Activated CD8-positive, alpha-beta memory T cell treated with anti-CD3 and anti-CD28 coated beads, Interleukin-2, amount 50 U/mL, for 48 hours (primary cell): ENCODE measurements at regions not wholly inside any gene's neighbourhood (a gene's known extent, or its start where the extent isn't known, plus 50 kb on each side); places are given as distances from the start of the nearest gene placed in this dataset.
A peak's percentile ranks its signal among the peaks of the same experiment; 100 is the strongest.

Experiments
- DNase-seq: peaks from one replicate; pipeline ENCODE4 v3.0.0-alpha.2; 2020

GRCh38 chr3:188046561-188047211 lies 107.3 kb upstream of the LPP start:
- no peak for DNase-seq

- DNase-seq = no peak
These were observed 106.4 kb upstream of the LPP start for GRCh38 chr3:188047536-188047935.

- DNase-seq = peak; percentile 60
These were observed 104.1 kb upstream of the LPP start for GRCh38 chr3:188049606-188050530.

GRCh38 chr3:188051801-188052168 lies 102.2 kb upstream of the LPP start:
- no peak for DNase-seq

- DNase-seq = no peak
These were observed 101.6 kb upstream of the LPP start for GRCh38 chr3:188052169-188053035.

- no peak for DNase-seq
These were observed 101.0 kb upstream of the LPP start for GRCh38 chr3:188053036-188053340.

GRCh38 chr3:188053710-188054380 lies 100.1 kb upstream of the LPP start:
- no peak for DNase-seq

- DNase-seq = no peak
These were observed 99.4 kb upstream of the LPP start for GRCh38 chr3:188054541-188054940.

- no peak for DNase-seq
These were observed 98.6 kb upstream of the LPP start for GRCh38 chr3:188055388-188055787.

GRCh38 chr3:188057124-188057523 lies 96.8 kb upstream of the LPP start:
- no peak for DNase-seq

GRCh38 chr3:188058569-188059184 lies 95.3 kb upstream of the LPP start:
- DNase-seq = no peak

- DNase-seq = no peak
These were observed 94.6 kb upstream of the LPP start for GRCh38 chr3:188059351-188059750.

- DNase-seq = no peak
These were observed 93.6 kb upstream of the LPP start for GRCh38 chr3:188060264-188060835.

- DNase-seq = peak; percentile 65
These were observed 93.0 kb upstream of the LPP start for GRCh38 chr3:188060840-188061544.

- DNase-seq = no peak
These were observed 91.7 kb upstream of the LPP start for GRCh38 chr3:188062216-188062615.

GRCh38 chr3:188064831-188065493 lies 89.0 kb upstream of the LPP start:
- no peak for DNase-seq

- DNase-seq = no peak
These were observed 87.8 kb upstream of the LPP start for GRCh38 chr3:188066141-188066540.

GRCh38 chr3:188067932-188068331 lies 86.0 kb upstream of the LPP start:
- DNase-seq = no peak

GRCh38 chr3:188068342-188068741 lies 85.6 kb upstream of the LPP start:
- DNase-seq = no peak

- no peak for DNase-seq
These were observed 82.3 kb upstream of the LPP start for GRCh38 chr3:188071636-188072035.

- DNase-seq = no peak
These were observed 77.8 kb upstream of the LPP start for GRCh38 chr3:188076176-188076575.
